H1 (cell line): ENCODE measurements at regions not wholly inside any gene's neighbourhood (a gene's known extent, or its start where the extent isn't known, plus 50 kb on each side); places are given as distances from the start of the nearest gene placed in this dataset.

Experiments
- CTCF ChIA-PET: fragments of 300-600 bp; sonication (Branson Sonifier 250); formaldehyde crosslinking; loops from one replicate; lab custom pipeline; 2021; ENCODE audit not compliant: partially characterized antibody; lab: Charles Lee
- POLR2A ChIA-PET: fragments of 300-600 bp; sonication (Branson Sonifier 250); formaldehyde crosslinking; loops from one replicate; lab custom pipeline; 2021; ENCODE audit warnings: inconsistent platforms; ENCODE audit not compliant: partially characterized antibody; lab: Charles Lee
- DNase-seq, 2 experiments: peaks; one replicate each; pipeline versions ENCODE4 v3.0.0 to v3.0.0-alpha.2; 2010 to 2022; ENCODE audit warnings: low spot score in 2 of 2, low read depth in 1 of 2, mixed read lengths in 1 of 2
- FAIRE-seq: peaks from 2 replicates; lab custom pipeline; 2011; peaks lifted over from hg19 to GRCh38; lab: Jason Lieb, UNC
- H2AFZ ChIP-seq: 2 replicates; pipeline ENCODE4 v1.8.1; 2012; ENCODE audit warnings: low read length, inconsistent platforms
- H2AK5ac ChIP-seq: 2 replicates; pipeline ENCODE4 v1.6.1; 2013; ENCODE audit warnings: low read depth, low read length
- H2BK120ac ChIP-seq: replicated peaks from 2 replicates; pipeline ENCODE3; 2013; ENCODE audit warnings: low read depth, low read length, inconsistent platforms
- H2BK12ac ChIP-seq: 2 replicates; pipeline ENCODE4 v1.6.1; 2013; ENCODE audit warnings: low read depth, low read length
- H2BK15ac ChIP-seq: 2 replicates; pipeline ENCODE4 v1.6.1; 2013; ENCODE audit warnings: low read length
- H2BK20ac ChIP-seq: 2 replicates; pipeline ENCODE4 v1.6.1; 2013; ENCODE audit warnings: low read length
- H2BK5ac ChIP-seq: 2 replicates; pipeline ENCODE4 v1.6.1; 2013; ENCODE audit warnings: low read depth, low read length
- H3K14ac ChIP-seq: 2 replicates; pipeline ENCODE4 v1.6.1; 2013; ENCODE audit warnings: inconsistent platforms; ENCODE audit not compliant: insufficient read length
- H3K18ac ChIP-seq: 2 replicates; pipeline ENCODE4 v1.6.1; 2013; ENCODE audit warnings: low read length; ENCODE audit errors: extremely low read depth
- H3K23ac ChIP-seq: 2 replicates; pipeline ENCODE4 v1.6.1; 2013; ENCODE audit warnings: inconsistent platforms; ENCODE audit not compliant: insufficient read length
- H3K23me2 ChIP-seq: 2 replicates; pipeline ENCODE4 v1.6.1; 2013; ENCODE audit warnings: low read depth, low read length
- H3K27ac ChIP-seq: 2 replicates; pipeline ENCODE4 v1.6.1; 2011; ENCODE audit warnings: low read depth, low read length, inconsistent platforms
- H3K27me3 ChIP-seq, 4 experiments: replicated peaks in 1 of 4; 1 replicate in 1 of 4; 2 replicates in 3 of 4; pipeline versions ENCODE4 v1.6.1 to v1.8.1; 2011 to 2013; ENCODE audit warnings: low read length in 3 of 4, mild to moderate bottlenecking in 3 of 4, inconsistent platforms in 2 of 4, mixed read lengths in 2 of 4, moderate library complexity in 1 of 4; ENCODE audit not compliant: control insufficient read depth in 3 of 4, insufficient read depth in 3 of 4; ENCODE audit errors: extremely low read depth in 1 of 4
- H3K36me3 ChIP-seq, 4 experiments: 2 replicates each; pipeline versions ENCODE4 v1.6.1 to v1.8.1; 2011 to 2013; ENCODE audit warnings: mild to moderate bottlenecking in 4 of 4, low read length in 3 of 4, moderate library complexity in 2 of 4, control low read depth in 1 of 4, inconsistent platforms in 1 of 4; ENCODE audit not compliant: insufficient read depth in 4 of 4, control insufficient read depth in 2 of 4
- H3K4ac ChIP-seq: replicated peaks from 2 replicates; pipeline ENCODE3; 2013; ENCODE audit warnings: low read length, low read depth, mixed read lengths, inconsistent platforms; ENCODE audit not compliant: insufficient read length
- H3K4me1 ChIP-seq, 4 experiments: replicated peaks in 1 of 4; 1 replicate in 1 of 4; 2 replicates in 3 of 4; pipeline versions ENCODE4 v1.6.1 to v1.8.1; 2011 to 2013; ENCODE audit warnings: low read length in 3 of 4, inconsistent platforms in 2 of 4, mixed read lengths in 1 of 4; ENCODE audit not compliant: insufficient read depth in 4 of 4, control insufficient read depth in 3 of 4
- H3K4me2 ChIP-seq, 2 experiments: 2 replicates each; pipeline versions ENCODE4 v1.6.1 to v1.8.1; 2011 to 2013; ENCODE audit warnings: low read depth in 2 of 2, low read length in 2 of 2, control low read depth in 1 of 2, inconsistent platforms in 1 of 2, mild to moderate bottlenecking in 1 of 2; ENCODE audit not compliant: insufficient read depth in 1 of 2
- H3K4me3 ChIP-seq, 4 experiments: fragments of 200-600, 300-600 bp in 1 of 4; sonication (generic), shearing (Covaris generic), sonication (Bioruptor Twin) in 1 of 4; 2 replicates each; pipeline versions ENCODE4 v1.5.1 to v1.8.1; 2011 to 2016; ENCODE audit warnings: low read length in 4 of 4, low read depth in 3 of 4, control low read depth in 2 of 4, inconsistent platforms in 2 of 4, mild to moderate bottlenecking in 2 of 4, mixed read lengths in 1 of 4, moderate library complexity in 1 of 4; ENCODE audit not compliant: insufficient read depth in 2 of 4; ENCODE audit errors: extremely low read depth in 1 of 4
- H3K56ac ChIP-seq: replicated peaks from 2 replicates; pipeline ENCODE3; 2013; ENCODE audit warnings: low read depth, mild to moderate bottlenecking, mixed read lengths, low read length, inconsistent platforms; ENCODE audit not compliant: insufficient read length
- H3K79me1 ChIP-seq: 2 replicates; pipeline ENCODE4 v1.6.1; 2013; ENCODE audit warnings: low read depth, low read length, control low read depth
- H3K79me2 ChIP-seq, 2 experiments: 2 replicates each; pipeline versions ENCODE4 v1.6.1 to v1.8.1; 2012 to 2013; ENCODE audit warnings: low read length in 2 of 2, mild to moderate bottlenecking in 2 of 2, inconsistent platforms in 1 of 2; ENCODE audit not compliant: insufficient read depth in 2 of 2, control insufficient read depth in 1 of 2
- H3K9ac ChIP-seq, 4 experiments: replicated peaks in 1 of 4; 1 replicate in 1 of 4; 2 replicates in 3 of 4; pipeline versions ENCODE4 v1.6.1 to v1.8.1; 2011 to 2013; ENCODE audit warnings: low read depth in 3 of 4, low read length in 3 of 4, control low read depth in 2 of 4, mild to moderate bottlenecking in 2 of 4, moderate library complexity in 2 of 4, inconsistent platforms in 1 of 4; ENCODE audit errors: extremely low read depth in 1 of 4
- H3K9me3 ChIP-seq, 2 experiments: 2 replicates each; pipeline versions ENCODE4 v1.6.1 to v1.8.1; 2012 to 2013; ENCODE audit warnings: mild to moderate bottlenecking in 2 of 2, moderate library complexity in 2 of 2, control low read depth in 1 of 2, inconsistent platforms in 1 of 2, low read depth in 1 of 2, low read length in 1 of 2, mixed read lengths in 1 of 2; ENCODE audit not compliant: insufficient read depth in 2 of 2
- H4K20me1 ChIP-seq, 2 experiments: replicated peaks in 1 of 2; 2 replicates each; pipeline versions ENCODE3 to v1.8.1; 2011 to 2013; ENCODE audit warnings: inconsistent platforms in 2 of 2, low read length in 2 of 2, mild to moderate bottlenecking in 1 of 2; ENCODE audit not compliant: insufficient read depth in 2 of 2, control insufficient read depth in 1 of 2
- H4K5ac ChIP-seq: 2 replicates; pipeline ENCODE4 v1.6.1; 2013; ENCODE audit warnings: low read length, low read depth, mixed read lengths, inconsistent platforms; ENCODE audit not compliant: insufficient read length
- H4K8ac ChIP-seq: 2 replicates; pipeline ENCODE4 v1.8.0; 2013; ENCODE audit warnings: mild to moderate bottlenecking, moderate library complexity, low read length, inconsistent platforms; ENCODE audit not compliant: insufficient read depth; ENCODE audit errors: extremely low read depth
- H4K91ac ChIP-seq: replicated peaks from 2 replicates; pipeline ENCODE3; 2013; ENCODE audit warnings: low read length, mixed read lengths, inconsistent platforms; ENCODE audit not compliant: insufficient read length
- ATF3 ChIP-seq: IDR thresholded peaks from 2 replicates; pipeline ENCODE4 v1.6.1; 2011; ENCODE audit warnings: low read depth, mild to moderate bottlenecking, low read length; ENCODE audit not compliant: insufficient read depth
- CBX5 ChIP-seq: fragments of 300-800, 300-1000 bp; sonication (generic); IDR thresholded peaks from 2 replicates; pipeline ENCODE4 v1.7.1; 2016; ENCODE audit warnings: antibody characterized with exemption, low read length, low read depth
- CBX8 ChIP-seq: fragments of 300-800, 300-1000 bp; sonication (generic); IDR thresholded peaks from 2 replicates; pipeline ENCODE4 v1.7.1; 2016; ENCODE audit warnings: low read depth, low read length, borderline replicate concordance
- EGR1 ChIP-seq: IDR thresholded peaks from 2 replicates; pipeline ENCODE4 v1.6.1; 2011; ENCODE audit warnings: low read depth, low read length, borderline replicate concordance
- GABPA ChIP-seq: IDR thresholded peaks from 2 replicates; pipeline ENCODE4 v1.6.1; 2011; ENCODE audit warnings: mild to moderate bottlenecking, low read length, moderate library complexity, borderline replicate concordance; ENCODE audit not compliant: insufficient read depth
- KDM1A ChIP-seq: fragments of 200-600, 300-600 bp; sonication (generic); IDR thresholded peaks from 2 replicates; pipeline ENCODE4 v1.7.1; 2016; ENCODE audit warnings: mild to moderate bottlenecking, low read length, borderline replicate concordance
- MAX ChIP-seq: IDR thresholded peaks from 2 replicates; pipeline ENCODE4 v1.6.1; 2012; ENCODE audit warnings: inconsistent platforms
- NRF1 ChIP-seq: IDR thresholded peaks from 2 replicates; pipeline ENCODE4 v1.6.1; 2011; ENCODE audit warnings: mild to moderate bottlenecking, low read depth, low read length, improper control_type of control experiment
- POLR2AphosphoS5 ChIP-seq: IDR thresholded peaks from 2 replicates; pipeline ENCODE4 v1.6.1; 2011; ENCODE audit warnings: low read depth, low read length
- RBBP5 ChIP-seq: IDR thresholded peaks from 2 replicates; pipeline ENCODE4 v1.7.1; 2012; ENCODE audit warnings: low read depth, mild to moderate bottlenecking, inconsistent platforms, low read length, moderate library complexity, borderline replicate concordance
- SIRT6 ChIP-seq: IDR thresholded peaks from one replicate; pipeline ENCODE4 v1.7.1; 2012; ENCODE audit warnings: low read length, inconsistent platforms
- SP1 ChIP-seq: IDR thresholded peaks from 2 replicates; pipeline ENCODE4 v1.6.1; 2011; ENCODE audit warnings: low read depth, low read length
- TAF1 ChIP-seq: IDR thresholded peaks from 2 replicates; pipeline ENCODE4 v1.6.1; 2011; ENCODE audit warnings: mild to moderate bottlenecking, low read depth, low read length
- TCF12 ChIP-seq: IDR thresholded peaks from 2 replicates; pipeline ENCODE4 v1.6.1; 2011; ENCODE audit warnings: low read depth, mild to moderate bottlenecking, low read length
- WGBS, 2 experiments: shearing (Covaris generic) in 1 of 2; methylation state at CpG; one replicate each; pipeline versions ENCODE4 v1.1.6 to v1.1.7; 2013 to 2015; ENCODE audit warnings: low lambda C conversion rate in 2 of 2, mixed read lengths in 2 of 2, inconsistent platforms in 1 of 2, low coverage in 1 of 2, missing lambda C conversion rate in 1 of 2; ENCODE audit not compliant: insufficient replicate concordance in 2 of 2, insufficient coverage in 1 of 2, insufficient read length in 1 of 2; ENCODE audit errors: extremely low coverage in 1 of 2, missing lambda C conversion rate in 1 of 2; 5-methylcytosine and 5-hydroxymethylcytosine counted together
- TF ChIP-seq, protein P1 (sequence below): IDR thresholded peaks from 2 replicates; pipeline ENCODE4 v1.6.1; 2012; ENCODE audit warnings: inconsistent platforms

- Histone ChIP-seq H3K4me3 (no peak overlapping the region), H4K8ac (no peak overlapping the region), H3K79me2 (no peaks in the 10 kb centered on the region), H3K36me3 (no peaks in the 10 kb centered on the region), H3K79me1 (no peaks in the 10 kb centered on the region), H3K27ac (no peak overlapping the region), H3K9me3 (no peaks in the 10 kb centered on the region), H4K91ac (no peak overlapping the region), H3K4ac (no peak overlapping the region), H3K14ac (no peak overlapping the region), H2BK12ac (no peak overlapping the region), H2BK120ac (no peak overlapping the region), H3K23ac (no peak overlapping the region), H2BK15ac (no peak overlapping the region), H2BK20ac (no peak overlapping the region), H3K4me2 (no peak overlapping the region), H3K18ac (no peak overlapping the region), H4K20me1 (peaks cover 0 to 1% of the 10 kb centered on the region in 2 experiments), H3K9ac (no peak overlapping the region), H3K4me1 (no peaks in the 10 kb centered on the region), H4K5ac (no peak overlapping the region), H3K23me2 (no peaks in the 10 kb centered on the region), H2BK5ac (no peak overlapping the region), H2AFZ (no peak overlapping the region), H3K27me3 (no peaks in the 10 kb centered on the region), H2AK5ac (no peak overlapping the region), H3K56ac (no peak overlapping the region)
- WGBS, 2 experiments = 76% methylated on average over 1 of the region's 1 CpG; no CpG with 5 or more reads in 1 of the 2 experiments
- ChIA-PET CTCF (no interaction called here), POLR2A (no interaction called here)
- no peak for DNase-seq
- no peak for FAIRE-seq
- TF ChIP-seq CBX8 (no peak), NRF1 (no peak), RBBP5 (no peak), ATF3 (no peak), KDM1A (no peak), TAF1 (no peak), SP1 (no peak), TCF12 (no peak), GABPA (no peak), CBX5 (no peak), POLR2AphosphoS5 (no peak), SIRT6 (no peak), MAX (no peak), EGR1 (no peak)
- TF ChIP-seq, protein P1, sequence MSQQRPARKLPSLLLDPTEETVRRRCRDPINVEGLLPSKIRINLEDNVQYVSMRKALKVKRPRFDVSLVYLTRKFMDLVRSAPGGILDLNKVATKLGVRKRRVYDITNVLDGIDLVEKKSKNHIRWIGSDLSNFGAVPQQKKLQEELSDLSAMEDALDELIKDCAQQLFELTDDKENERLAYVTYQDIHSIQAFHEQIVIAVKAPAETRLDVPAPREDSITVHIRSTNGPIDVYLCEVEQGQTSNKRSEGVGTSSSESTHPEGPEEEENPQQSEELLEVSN = no peak
These were observed 963.8 kb upstream of the CNTN5 start for GRCh38 chr11:98056945-98057344.
